ENCODE measurements at regions not wholly inside any gene's neighbourhood (a gene's known extent, or its start where the extent isn't known, plus 50 kb on each side); places are given as distances from the start of the nearest gene placed in this dataset.

DNA sequence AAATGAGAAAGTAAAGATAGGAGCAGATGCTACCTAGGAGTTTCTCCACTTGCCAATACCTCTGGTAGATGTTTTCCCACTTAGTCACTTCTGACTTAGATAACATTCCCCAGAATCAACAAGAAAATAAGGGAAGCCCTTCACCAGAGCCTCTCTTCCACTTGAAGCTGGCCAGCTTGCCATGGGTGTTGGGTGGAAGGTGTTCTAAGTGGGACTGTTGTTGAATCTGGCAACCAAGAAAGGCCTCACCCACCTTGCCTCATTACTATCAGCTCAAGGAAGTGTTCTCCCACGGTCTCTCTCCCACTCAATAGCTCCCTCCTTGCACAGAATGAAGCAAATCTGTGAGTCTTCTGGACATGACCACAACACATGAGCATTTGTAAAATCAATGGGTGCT, 100.4 kb upstream of the REG3A start:
- Histone ChIP-seq H3K27me3 (replicated peaks; ENCODE audit: control insufficient read depth, insufficient read depth, low read length) (no peaks in the 10 kb centered on the region), H3K4me1 (no peaks in the 10 kb centered on the region), H3K4me3 (ENCODE audit: low read depth, low read length) (no peak overlapping the region), H3K36me3 (ENCODE audit: control insufficient read depth, insufficient read depth, low read length) (no peaks in the 10 kb centered on the region), H3K9me3 (no peaks in the 10 kb centered on the region)
- ChIA-PET POLR2A (no interaction called here), CTCF (no interaction called here)
- no TSS peak for BruUV-seq (replicated peaks)
- TF ChIP-seq, protein P1, sequence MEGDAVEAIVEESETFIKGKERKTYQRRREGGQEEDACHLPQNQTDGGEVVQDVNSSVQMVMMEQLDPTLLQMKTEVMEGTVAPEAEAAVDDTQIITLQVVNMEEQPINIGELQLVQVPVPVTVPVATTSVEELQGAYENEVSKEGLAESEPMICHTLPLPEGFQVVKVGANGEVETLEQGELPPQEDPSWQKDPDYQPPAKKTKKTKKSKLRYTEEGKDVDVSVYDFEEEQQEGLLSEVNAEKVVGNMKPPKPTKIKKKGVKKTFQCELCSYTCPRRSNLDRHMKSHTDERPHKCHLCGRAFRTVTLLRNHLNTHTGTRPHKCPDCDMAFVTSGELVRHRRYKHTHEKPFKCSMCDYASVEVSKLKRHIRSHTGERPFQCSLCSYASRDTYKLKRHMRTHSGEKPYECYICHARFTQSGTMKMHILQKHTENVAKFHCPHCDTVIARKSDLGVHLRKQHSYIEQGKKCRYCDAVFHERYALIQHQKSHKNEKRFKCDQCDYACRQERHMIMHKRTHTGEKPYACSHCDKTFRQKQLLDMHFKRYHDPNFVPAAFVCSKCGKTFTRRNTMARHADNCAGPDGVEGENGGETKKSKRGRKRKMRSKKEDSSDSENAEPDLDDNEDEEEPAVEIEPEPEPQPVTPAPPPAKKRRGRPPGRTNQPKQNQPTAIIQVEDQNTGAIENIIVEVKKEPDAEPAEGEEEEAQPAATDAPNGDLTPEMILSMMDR (IDR thresholded peaks at IDR 0.05; ENCODE audit: insufficient read depth in 1 of 2, low read depth in 1 of 2, low read length in 1 of 2, severe bottlenecking in 1 of 2, unreplicated experiment in 1 of 2): no peak
- Mint-ChIP-seq H3K4me3 (ENCODE audit: unreplicated experiment) (no peak overlapping the region), H3K9me3 (ENCODE audit: unreplicated experiment) (no peaks in the 10 kb centered on the region), H3K27ac (ENCODE audit: unreplicated experiment) (no peak overlapping the region), H3K36me3 (ENCODE audit: insufficient read depth, unreplicated experiment) (no peaks in the 10 kb centered on the region), H3K27me3 (ENCODE audit: insufficient read depth, unreplicated experiment) (peaks cover 10% of the 10 kb centered on the region), H3K4me1 (ENCODE audit: low read depth, unreplicated experiment) (no peaks in the 10 kb centered on the region)
- no peak for DNase-seq
- intact Hi-C loops (cut with micrococcal nuclease; ENCODE audit: unreplicated experiment): no loop called here

DNA sequence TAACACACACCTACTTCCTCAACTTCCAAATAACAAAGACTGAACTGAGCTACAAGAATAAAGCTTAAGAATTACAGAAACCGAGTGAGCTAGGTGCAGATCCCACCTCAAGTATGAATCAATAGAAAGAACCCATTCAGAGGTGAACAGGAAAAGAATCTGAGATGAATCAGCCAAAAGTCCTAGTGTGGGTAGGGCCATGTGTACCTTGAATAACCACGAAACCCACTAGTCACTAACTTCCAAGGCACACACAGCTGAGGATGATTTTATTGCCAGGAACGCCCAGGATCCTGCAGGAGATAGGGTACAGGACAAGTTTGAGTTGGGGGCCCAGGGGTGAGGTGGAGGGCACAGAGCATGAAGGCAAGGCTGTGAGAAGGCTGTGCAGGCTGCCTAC, 99.7 kb upstream of the REG3A start:
- H3K9me3 Mint-ChIP-seq (ENCODE audit: unreplicated experiment): no peaks in the 10 kb centered on the region
- no peak for DNase-seq
- no peak overlapping the region for H3K27ac Mint-ChIP-seq (ENCODE audit: unreplicated experiment)
- TF ChIP-seq, protein P1 (IDR thresholded peaks at IDR 0.05; ENCODE audit: insufficient read depth in 1 of 2, low read depth in 1 of 2, low read length in 1 of 2, severe bottlenecking in 1 of 2, unreplicated experiment in 1 of 2): no peak
- no TSS peak for BruUV-seq (replicated peaks)
- no peaks in the 10 kb centered on the region for H3K27me3 ChIP-seq (replicated peaks; ENCODE audit: control insufficient read depth, insufficient read depth, low read length)
- no peaks in the 10 kb centered on the region for H3K36me3 Mint-ChIP-seq (ENCODE audit: insufficient read depth, unreplicated experiment)
- H3K4me3 ChIP-seq (ENCODE audit: low read depth, low read length): no peak overlapping the region
- ChIA-PET POLR2A (no interaction called here), CTCF (no interaction called here)
- no peaks in the 10 kb centered on the region for H3K4me1 ChIP-seq
- H3K4me3 Mint-ChIP-seq (ENCODE audit: unreplicated experiment): no peak overlapping the region
- no peaks in the 10 kb centered on the region for H3K36me3 ChIP-seq (ENCODE audit: control insufficient read depth, insufficient read depth, low read length)
- no peaks in the 10 kb centered on the region for H3K9me3 ChIP-seq
- peaks cover 10% of the 10 kb centered on the region for H3K27me3 Mint-ChIP-seq (ENCODE audit: insufficient read depth, unreplicated experiment)
- intact Hi-C loops (cut with micrococcal nuclease; ENCODE audit: unreplicated experiment): no loop called here
- H3K4me1 Mint-ChIP-seq (ENCODE audit: low read depth, unreplicated experiment): no peaks in the 10 kb centered on the region

DNA sequence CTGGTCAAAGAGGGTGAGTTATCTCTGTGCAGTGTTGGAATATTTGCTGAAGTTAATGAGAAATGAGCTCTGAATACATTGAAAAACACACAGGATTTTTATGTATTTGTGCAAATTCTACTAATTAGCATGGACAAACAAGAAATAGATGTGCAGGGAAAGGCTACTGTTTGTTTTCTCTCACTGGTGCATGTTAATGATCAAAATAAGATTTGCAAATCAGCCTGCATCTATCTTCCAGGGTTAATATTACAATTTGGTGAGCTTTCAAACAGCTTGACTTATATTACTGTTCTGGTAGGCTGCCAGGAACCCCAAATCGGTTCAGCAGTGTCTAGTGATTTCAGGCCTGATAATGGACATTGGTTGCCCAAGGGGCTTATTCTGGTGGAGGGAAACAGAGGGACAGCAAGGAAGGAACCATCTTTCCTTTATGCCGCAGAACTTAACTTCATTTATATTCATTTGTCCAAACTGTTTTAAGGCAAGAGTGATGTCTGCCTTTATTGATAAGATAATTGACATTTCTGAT, 93.8 kb upstream of the REG3A start:
- Mint-ChIP-seq H3K27me3 (ENCODE audit: insufficient read depth, unreplicated experiment) (peaks cover 7% of the 10 kb centered on the region), H3K4me1 (ENCODE audit: low read depth, unreplicated experiment) (no peaks in the 10 kb centered on the region), H3K4me3 (ENCODE audit: unreplicated experiment) (no peak overlapping the region), H3K9me3 (ENCODE audit: unreplicated experiment) (no peaks in the 10 kb centered on the region), H3K27ac (ENCODE audit: unreplicated experiment) (no peak overlapping the region), H3K36me3 (ENCODE audit: insufficient read depth, unreplicated experiment) (no peaks in the 10 kb centered on the region)
- intact Hi-C loops (cut with micrococcal nuclease; ENCODE audit: unreplicated experiment): no loop called here
- Histone ChIP-seq H3K9me3 (no peaks in the 10 kb centered on the region), H3K36me3 (ENCODE audit: control insufficient read depth, insufficient read depth, low read length) (no peaks in the 10 kb centered on the region), H3K27me3 (replicated peaks; ENCODE audit: control insufficient read depth, insufficient read depth, low read length) (no peaks in the 10 kb centered on the region), H3K4me1 (no peaks in the 10 kb centered on the region), H3K4me3 (ENCODE audit: low read depth, low read length) (no peak overlapping the region)
- ChIA-PET POLR2A (no interaction called here), CTCF (no interaction called here)
- no TSS peak for BruUV-seq (replicated peaks)
- TF ChIP-seq, protein P1 (IDR thresholded peaks at IDR 0.05; ENCODE audit: insufficient read depth in 1 of 2, low read depth in 1 of 2, low read length in 1 of 2, severe bottlenecking in 1 of 2, unreplicated experiment in 1 of 2): no peak
- no peak for DNase-seq
